Prostate gland (tissue), 2 donors: ENCODE measurements at regions not wholly inside any gene's neighbourhood (a gene's known extent, or its start where the extent isn't known, plus 50 kb on each side); places are given as distances from the start of the nearest gene placed in this dataset.
"Not testable (repeated sequence)": the region's sequence is repeated elsewhere in the genome, so short reads cannot be mapped to it uniquely, and the experiment has no call there.

Experiments used
- DNase-seq: peaks from one replicate; pipeline ENCODE4 v3.0.0-alpha.2; 2019; ENCODE audit warnings: low spot score
- H3K27ac ChIP-seq, 2 donors: fragments of 200-600 bp; sonication (generic); 2 replicates each; pipeline ENCODE4 v1.5.1; 2017 to 2019
- H3K27me3 ChIP-seq: fragments of 200-600 bp; sonication (generic); replicated peaks from 2 replicates; pipeline ENCODE4 v1.5.1; 2019; ENCODE audit not compliant: insufficient read depth
- H3K36me3 ChIP-seq, 2 donors: fragments of 200-600 bp; sonication (generic); 1 replicate in 1 of 2; 2 replicates in 1 of 2; pipeline versions ENCODE4 v1.5.1 to v1.8.1; 2017 to 2019
- H3K4me1 ChIP-seq: fragments of 200-600 bp; sonication (generic); replicated peaks from 2 replicates; pipeline ENCODE4 v1.5.1; 2019
- H3K4me3 ChIP-seq, 2 donors: fragments of 200-600 bp; sonication (generic); 2 replicates each; pipeline ENCODE4 v1.5.1; 2017 to 2019
- H3K9me3 ChIP-seq: fragments of 200-600 bp; sonication (generic); 2 replicates; pipeline ENCODE4 v1.5.1; 2017
- CTCF ChIP-seq, 4 experiments: fragments of 200-600 bp in 2 of 4; fragments of 450-650 bp in 2 of 4; sonication (generic) in 2 of 4; IDR thresholded peaks; 1 replicate in 3 of 4; 2 replicates in 1 of 4; pipeline ENCODE4 v1.5.1; 2016 to 2019; ENCODE audit warnings: antibody characterized with exemption in 4 of 4, mild to moderate bottlenecking in 2 of 4, moderate library complexity in 2 of 4
- POLR2A ChIP-seq: fragments of 450-650 bp; IDR thresholded peaks from one replicate; pipeline ENCODE4 v1.6.1; 2016; ENCODE audit warnings: antibody characterized with exemption, mild to moderate bottlenecking
- POLR2AphosphoS5 ChIP-seq: sonication (generic); formaldehyde crosslinking; IDR thresholded peaks from one replicate; pipeline ENCODE4 v1.6.1; 2017; ENCODE audit warnings: antibody characterized with exemption
- WGBS: methylation state at CpG from one replicate; pipeline ENCODE4 v1.1.5; 2018; 5-methylcytosine and 5-hydroxymethylcytosine counted together
- intact Hi-C: fragments of 100-400 bp; cut with DNase I; formaldehyde crosslinking; loops from one replicate; pipeline ENCODE4 v1.14.2; 2022

DNA sequence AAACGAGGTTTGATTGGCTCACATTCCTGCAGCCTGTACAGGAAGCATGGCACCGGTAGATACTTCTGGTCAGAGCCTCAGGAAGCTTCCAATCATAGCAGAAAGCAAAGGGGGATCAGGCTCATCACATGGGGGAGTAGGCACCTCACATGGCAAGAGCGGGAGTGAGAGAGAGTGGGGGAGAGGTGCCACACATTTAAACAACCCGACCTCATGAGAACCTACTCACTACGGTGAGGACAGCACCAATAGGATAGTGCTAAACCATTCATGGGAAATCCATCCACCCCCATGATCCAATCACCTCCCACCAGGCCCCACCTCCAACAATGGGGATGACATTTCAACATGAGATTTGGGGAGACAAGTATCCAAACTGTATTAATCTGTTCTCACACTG is 105.8 kb downstream of the SOCS6 start:
- no peaks in the 10 kb centered on the region for H3K4me1 ChIP-seq
- intact Hi-C loops, result no loop called here
- no peaks in the 10 kb centered on the region for H3K36me3 ChIP-seq
- H3K27ac ChIP-seq, result no peak overlapping the region
- no peak for TF ChIP-seq POLR2A
- no peak for TF ChIP-seq CTCF (IDR thresholded peaks at IDR 0.05)
- TF ChIP-seq POLR2AphosphoS5, result no peak
- DNase-seq, result no peak
- 91% methylated on average over 5 of the region's 5 CpGs for WGBS
- no peaks in the 10 kb centered on the region for H3K27me3 ChIP-seq
- no peaks in the 10 kb centered on the region for H3K9me3 ChIP-seq
- H3K4me3 ChIP-seq, result no peak overlapping the region

DNA sequence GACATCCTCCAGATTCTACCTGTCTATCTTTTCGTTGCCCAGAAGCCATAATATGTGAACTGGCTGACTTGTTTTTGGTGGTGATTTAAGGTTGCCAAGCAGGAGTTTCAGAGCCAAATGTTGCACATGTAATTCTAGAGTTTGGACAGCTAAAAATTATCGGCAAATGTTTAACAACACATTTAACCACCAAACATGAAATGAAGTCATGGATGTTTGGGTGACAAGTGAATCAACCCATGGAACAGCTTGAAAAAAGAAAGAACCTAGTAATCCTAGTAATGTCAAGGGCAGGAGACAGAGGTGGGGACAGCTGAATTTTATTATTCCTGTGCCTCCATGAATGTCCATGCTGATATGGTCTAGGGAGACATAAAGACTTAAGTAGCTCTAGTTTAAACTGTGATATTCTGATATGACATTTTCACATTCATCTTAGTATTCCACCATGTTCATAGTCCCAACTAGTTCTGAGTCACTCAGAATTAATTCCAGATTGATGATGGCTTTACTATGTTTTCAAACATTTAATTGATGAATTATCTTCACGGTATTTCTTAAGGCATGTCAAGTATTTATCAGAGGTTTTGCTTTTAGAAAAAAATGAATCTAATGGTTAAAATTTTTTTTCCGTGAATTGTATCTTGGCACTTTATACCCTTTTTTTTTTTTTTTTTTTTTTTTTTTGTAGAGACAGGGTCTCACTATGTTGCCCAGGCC is 101.7 kb downstream of the SOCS6 start:
- Histone ChIP-seq H3K9me3 (no peaks in the 10 kb centered on the region), H3K36me3 (no peaks in the 10 kb centered on the region), H3K27me3 (no peaks in the 10 kb centered on the region), H3K4me3 (no peak overlapping the region), H3K4me1 (no peaks in the 10 kb centered on the region), H3K27ac (no peak overlapping the region)
- no peak for DNase-seq
- intact Hi-C loops, result no loop called here
- TF ChIP-seq CTCF (IDR thresholded peaks at IDR 0.05) (no peak), POLR2AphosphoS5 (no peak), POLR2A (no peak)
- 54% methylated on average over 4 of the region's 4 CpGs for WGBS

DNA sequence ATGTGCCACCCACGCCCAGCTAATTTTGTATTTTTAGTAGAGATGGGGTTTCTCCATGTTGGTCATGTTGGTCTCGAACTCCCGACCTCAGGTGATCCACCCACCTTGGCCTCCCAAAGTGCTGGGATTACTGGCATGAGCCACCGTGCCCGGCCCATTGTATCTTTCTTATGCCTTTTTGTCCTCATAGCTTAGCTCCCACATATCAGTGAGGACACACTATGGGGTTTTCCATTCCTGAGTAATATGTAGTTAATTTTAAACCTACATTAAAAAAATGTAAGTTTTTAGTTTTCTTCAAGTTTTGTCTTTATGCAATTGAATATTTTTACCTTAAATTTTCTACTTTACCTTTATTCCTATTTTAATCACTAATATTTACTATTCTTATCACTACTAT is 100.2 kb downstream of the SOCS6 start:
- WGBS, result 98% methylated on average over 5 of the region's 5 CpGs
- H3K4me3 ChIP-seq, H3K9me3 ChIP-seq: not testable (repeated sequence)

GRCh38 chr18:70387027-70387426 is 98.2 kb downstream of the SOCS6 start:
- H3K9me3 ChIP-seq, result no peaks in the 10 kb centered on the region
- H3K4me1 ChIP-seq, result no peaks in the 10 kb centered on the region
- no peak for DNase-seq
- no peak overlapping the region for H3K27ac ChIP-seq
- no peaks in the 10 kb centered on the region for H3K36me3 ChIP-seq
- WGBS, result 56% methylated on average over 1 of the region's 1 CpG
- no peak for TF ChIP-seq POLR2A
- no peak for TF ChIP-seq CTCF (IDR thresholded peaks at IDR 0.05)
- TF ChIP-seq POLR2AphosphoS5, result no peak
- no peak overlapping the region for H3K4me3 ChIP-seq
- H3K27me3 ChIP-seq, result no peaks in the 10 kb centered on the region
- intact Hi-C loops, result no loop called here

More for the DNA sequence above, 100.2 kb downstream of the SOCS6 start:
- H3K4me1 ChIP-seq, intact Hi-C loops, H3K36me3 ChIP-seq, DNase-seq, H3K27ac ChIP-seq, H3K27me3 ChIP-seq: not testable (repeated sequence)

- Histone ChIP-seq H3K9me3 (no peaks in the 10 kb centered on the region), H3K36me3 (no peaks in the 10 kb centered on the region), H3K4me1 (no peaks in the 10 kb centered on the region), H3K27me3 (no peaks in the 10 kb centered on the region), H3K27ac (no peak overlapping the region), H3K4me3 (no peak overlapping the region)
- intact Hi-C loops, result no loop called here
- TF ChIP-seq CTCF (IDR thresholded peaks at IDR 0.05), result no peak
- no peak for TF ChIP-seq POLR2A
- no peak for TF ChIP-seq POLR2AphosphoS5
- 79% methylated on average over 3 of the region's 3 CpGs for WGBS
- no peak for DNase-seq
These were observed 97.7 kb downstream of the SOCS6 start for GRCh38 chr18:70386582-70386981.
